ENCODE measurements at regions not wholly inside any gene's neighbourhood (a gene's known extent, or its start where the extent isn't known, plus 50 kb on each side); places are given as distances from the start of the nearest gene placed in this dataset.

GRCh38 chr4:58653251-58653650, 1543.1 kb upstream of the IGFBP7 start:
- TF ChIP-seq CTCF (IDR thresholded peaks at IDR 0.05) (no peak), POLR2AphosphoS5 (IDR thresholded peaks at IDR 0.05; ENCODE audit: insufficient read depth in 1 of 2, low read depth in 1 of 2) (no peak), POLR2A (IDR thresholded peaks at IDR 0.05) (no peak)
